ENCODE measurements at regions not wholly inside any gene's neighbourhood (a gene's known extent, or its start where the extent isn't known, plus 50 kb on each side); places are given as distances from the start of the nearest gene placed in this dataset.

DNA sequence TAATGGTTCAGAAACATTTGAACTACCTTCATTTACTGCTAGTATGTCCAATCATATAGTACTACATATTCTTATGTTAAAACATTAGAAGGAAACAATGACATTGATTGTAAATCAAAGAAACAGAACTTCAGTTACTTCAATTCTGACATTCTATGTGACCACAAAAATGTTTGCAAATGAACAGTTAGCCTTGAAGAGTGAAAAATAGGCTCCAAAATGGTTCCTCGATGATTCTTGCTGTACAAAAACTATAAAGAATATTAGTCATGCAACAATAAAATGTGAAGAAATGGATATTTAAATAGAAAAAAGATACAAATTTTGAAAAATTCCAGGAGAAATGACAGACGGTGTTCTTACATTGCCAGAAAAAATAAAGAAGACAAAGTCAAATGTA, 686.9 kb downstream of the BCKDHB start:
- no peak for TF ChIP-seq EZH2 (IDR thresholded peaks at IDR 0.05; ENCODE audit: borderline replicate concordance, low read length)
- TF ChIP-seq, protein P1, sequence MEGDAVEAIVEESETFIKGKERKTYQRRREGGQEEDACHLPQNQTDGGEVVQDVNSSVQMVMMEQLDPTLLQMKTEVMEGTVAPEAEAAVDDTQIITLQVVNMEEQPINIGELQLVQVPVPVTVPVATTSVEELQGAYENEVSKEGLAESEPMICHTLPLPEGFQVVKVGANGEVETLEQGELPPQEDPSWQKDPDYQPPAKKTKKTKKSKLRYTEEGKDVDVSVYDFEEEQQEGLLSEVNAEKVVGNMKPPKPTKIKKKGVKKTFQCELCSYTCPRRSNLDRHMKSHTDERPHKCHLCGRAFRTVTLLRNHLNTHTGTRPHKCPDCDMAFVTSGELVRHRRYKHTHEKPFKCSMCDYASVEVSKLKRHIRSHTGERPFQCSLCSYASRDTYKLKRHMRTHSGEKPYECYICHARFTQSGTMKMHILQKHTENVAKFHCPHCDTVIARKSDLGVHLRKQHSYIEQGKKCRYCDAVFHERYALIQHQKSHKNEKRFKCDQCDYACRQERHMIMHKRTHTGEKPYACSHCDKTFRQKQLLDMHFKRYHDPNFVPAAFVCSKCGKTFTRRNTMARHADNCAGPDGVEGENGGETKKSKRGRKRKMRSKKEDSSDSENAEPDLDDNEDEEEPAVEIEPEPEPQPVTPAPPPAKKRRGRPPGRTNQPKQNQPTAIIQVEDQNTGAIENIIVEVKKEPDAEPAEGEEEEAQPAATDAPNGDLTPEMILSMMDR (conservative IDR thresholded peaks at IDR 0.05 in 1 of 2, IDR thresholded peaks at IDR 0.05 in 1 of 2; ENCODE audit: extremely low read depth in 1 of 2, insufficient read depth in 1 of 2, low read depth in 1 of 2, low read length in 2 of 2), result no peak
